NOMO-1 treated with DMSO at 0.1 percent for 48 hours (cell line): ENCODE measurements at regions not wholly inside any gene's neighbourhood (a gene's known extent, or its start where the extent isn't known, plus 50 kb on each side); places are given as distances from the start of the nearest gene placed in this dataset.
A peak's percentile ranks its signal among the peaks of the same experiment; 100 is the strongest.

Experiments used
- DNase-seq: peaks from one replicate; lab custom pipeline; 2025; ENCODE audit not compliant: unreplicated experiment; lab: John Stamatoyannopoulos, UW

DNA sequence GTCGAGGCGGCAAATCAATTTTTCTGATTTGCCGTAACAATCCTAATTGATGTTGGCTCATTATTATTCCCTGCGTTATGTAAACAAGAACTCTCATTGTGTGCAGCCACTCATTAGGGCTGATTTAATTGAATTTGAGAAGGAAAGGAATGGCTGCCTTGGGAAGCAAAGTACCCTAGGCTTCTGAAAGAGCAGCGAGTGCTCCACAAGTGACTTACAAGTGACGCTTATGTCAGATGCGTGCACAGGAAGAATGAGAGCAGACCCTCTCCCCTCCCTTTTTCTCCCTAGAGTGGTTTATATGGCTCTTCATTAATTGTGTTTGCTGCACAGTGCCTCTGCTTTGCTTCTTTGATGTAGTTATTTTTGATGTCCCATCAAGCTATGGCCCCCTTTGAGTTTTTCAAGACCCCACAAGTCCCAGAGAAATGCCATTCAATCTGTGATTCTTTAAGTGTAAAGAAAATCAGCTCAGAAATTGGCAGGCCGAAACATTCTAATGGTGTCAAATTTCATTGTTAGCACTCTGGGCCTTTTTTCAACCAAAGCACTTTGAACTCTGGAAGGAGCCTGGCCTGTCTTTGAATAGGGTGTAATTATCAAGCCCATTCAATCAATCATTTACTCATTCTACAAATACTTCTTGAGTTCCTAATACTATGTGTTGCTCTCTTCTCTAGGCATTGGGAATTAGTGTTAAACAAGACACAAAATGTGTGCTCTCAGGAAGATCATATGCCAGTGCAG is 86.8 kb upstream of the VAV3 start:
- no peak for DNase-seq

DNA sequence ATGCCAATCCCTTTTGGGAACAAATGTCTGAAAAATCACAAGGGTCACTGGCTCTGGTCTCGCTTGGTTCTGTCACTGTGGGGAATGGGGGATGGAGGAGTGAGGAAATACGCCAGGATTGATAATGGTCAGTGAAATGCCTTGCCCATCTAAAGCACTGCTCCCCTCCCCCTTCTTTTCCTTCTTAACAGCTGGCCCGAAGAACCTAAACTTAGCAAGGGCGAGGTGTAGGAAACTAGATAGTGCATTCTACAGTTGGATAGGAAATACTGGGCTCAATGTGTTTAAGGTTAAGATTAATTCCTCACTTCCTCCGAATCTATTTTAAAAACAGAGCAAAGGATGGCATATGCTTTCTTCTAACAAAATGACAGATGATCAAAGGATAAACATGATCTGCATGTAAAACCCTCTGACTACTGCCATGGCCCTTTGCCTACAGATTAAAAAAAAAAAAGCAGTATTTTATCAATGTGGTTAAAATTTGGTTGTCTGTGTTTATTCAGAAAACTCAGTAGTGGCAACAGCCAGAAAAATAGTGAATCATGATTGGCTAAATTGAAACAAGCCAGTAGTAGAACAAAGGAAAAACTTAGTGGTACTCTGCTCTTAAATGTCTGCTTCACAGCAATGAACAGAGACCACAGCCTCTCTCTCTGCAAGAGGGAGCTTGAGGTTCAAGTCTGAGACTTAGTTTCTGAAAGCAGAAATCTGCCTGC is 86.1 kb upstream of the VAV3 start:
- DNase-seq: peak; percentile 52

DNA sequence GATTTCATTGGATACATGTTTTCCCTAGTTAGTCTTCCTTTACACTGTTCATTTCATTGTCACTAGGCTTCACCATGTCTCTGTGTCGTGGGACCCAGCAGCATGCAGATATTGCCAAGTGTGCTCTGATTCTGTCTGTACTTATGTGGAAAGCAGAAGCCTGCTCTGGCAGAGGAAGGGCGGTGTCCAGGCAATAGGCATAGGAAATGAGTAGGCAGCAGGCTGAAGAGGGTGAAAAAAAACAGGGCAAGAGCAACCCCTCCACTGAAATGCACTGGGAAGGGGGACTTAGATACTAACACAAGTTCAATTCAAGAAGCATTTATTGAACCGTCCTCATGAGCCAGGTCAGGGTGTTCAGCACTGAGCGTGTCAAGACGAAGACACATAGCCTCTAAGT is 85.2 kb upstream of the VAV3 start:
- peak; percentile 70 for DNase-seq

DNA sequence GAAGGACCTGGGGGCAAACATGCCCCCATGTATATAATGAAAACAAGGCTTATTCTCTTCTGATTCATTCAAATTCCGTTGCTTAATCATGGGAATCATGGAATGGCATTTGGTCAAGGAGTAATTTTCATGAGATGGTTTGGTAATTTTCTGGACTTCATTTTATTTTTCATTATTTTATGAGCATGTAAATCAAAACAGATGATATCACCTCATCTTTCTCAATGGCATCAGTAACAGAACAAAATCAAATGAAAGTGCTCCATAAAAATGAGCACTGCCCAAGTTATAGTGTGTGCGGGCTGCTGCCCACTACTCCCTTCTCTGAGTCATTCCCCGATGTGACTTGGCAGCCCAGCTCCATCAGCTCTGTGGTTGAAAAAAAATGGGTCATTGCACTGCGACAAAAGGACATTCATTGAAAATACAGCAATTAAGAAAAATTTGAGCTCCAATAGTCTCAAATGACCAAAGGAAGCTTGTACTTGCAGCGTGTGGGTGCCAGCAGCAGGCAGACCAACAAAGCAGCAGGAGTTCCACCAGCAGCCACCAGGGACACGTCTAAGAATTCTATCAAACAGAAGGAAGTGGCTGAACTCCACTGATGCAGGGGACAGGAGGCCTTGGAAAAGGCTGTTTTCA is 84.3 kb upstream of the VAV3 start:
- DNase-seq: peak; percentile 67

DNA sequence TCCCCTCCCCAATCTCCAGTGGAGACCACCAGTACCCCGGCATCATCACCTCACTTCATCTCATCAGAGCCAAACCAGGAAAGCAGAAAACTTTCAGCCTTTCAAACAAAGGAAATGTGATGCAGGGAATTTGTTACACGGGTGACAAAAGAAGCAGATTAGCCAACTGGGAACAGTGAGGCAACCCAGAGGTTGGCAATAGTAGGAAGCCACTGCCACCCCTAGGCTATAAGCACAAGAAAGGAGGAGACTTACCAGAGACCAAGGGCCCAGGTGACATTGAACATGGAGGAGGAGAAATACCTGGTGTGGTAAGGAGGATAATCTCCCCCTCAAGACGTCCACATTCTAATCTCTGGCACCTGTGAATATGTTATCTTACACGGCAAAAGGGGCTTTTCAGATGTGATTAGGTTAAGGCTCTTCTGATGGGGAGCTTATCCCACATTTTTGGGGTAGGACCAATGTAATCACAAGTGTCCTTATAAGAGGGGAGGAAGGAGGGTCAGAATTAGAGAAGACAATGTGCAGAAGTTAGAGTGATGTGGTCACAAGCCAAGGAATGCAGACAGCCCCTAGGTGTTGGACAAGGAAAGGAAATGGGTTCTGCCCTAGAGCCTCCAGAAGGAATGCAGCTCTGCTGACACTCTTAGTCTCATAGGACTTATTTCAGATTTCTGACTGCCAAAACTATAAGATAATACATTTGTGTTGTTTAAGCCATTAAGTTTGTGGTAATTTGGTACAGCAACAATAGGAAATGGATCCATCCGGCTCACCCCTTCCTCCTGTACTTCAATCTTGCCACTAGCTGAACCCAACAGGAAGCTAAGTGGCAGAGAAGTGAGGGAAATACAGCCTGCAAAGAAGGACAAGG is 83.6 kb upstream of the VAV3 start:
- DNase-seq: no peak

DNA sequence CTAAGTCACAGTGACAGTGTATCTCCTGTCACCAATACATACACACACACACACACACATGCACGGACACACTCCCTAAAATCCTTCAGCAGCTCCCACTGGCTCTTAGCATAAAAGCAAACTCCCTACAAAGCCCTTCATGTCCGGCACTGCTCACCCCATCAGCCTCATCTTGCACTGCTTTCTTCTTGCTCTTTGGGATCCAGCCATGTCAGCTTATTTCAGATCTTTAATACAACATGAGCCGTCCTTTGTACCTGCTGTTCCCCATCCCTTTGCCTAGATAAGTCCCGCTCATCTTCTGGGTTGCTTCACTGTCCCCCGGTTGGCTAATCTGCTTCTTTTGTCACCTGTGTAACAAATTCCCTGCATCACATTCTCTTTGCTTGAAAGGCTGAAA is 82.1 kb upstream of the VAV3 start:
- no peak for DNase-seq

DNA sequence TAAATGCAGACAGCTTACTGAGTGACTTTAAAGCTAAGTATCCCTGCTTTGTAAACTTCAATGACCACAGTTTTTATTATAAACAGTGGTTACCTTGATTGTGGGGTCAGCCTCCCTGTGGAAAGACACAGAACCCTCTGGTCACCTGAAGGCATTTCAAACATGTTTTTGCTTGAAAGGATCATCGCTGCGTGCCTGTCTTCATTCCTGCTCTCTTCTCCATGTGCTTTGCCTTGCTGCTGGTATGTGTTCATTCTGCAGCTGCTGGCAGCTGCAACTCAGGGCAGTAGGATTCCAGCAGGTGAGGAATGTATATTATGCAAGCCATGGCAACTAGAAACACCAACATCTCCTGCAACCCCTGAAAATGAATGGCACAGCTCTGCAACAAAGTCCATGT is 81.0 kb upstream of the VAV3 start:
- DNase-seq: no peak

DNA sequence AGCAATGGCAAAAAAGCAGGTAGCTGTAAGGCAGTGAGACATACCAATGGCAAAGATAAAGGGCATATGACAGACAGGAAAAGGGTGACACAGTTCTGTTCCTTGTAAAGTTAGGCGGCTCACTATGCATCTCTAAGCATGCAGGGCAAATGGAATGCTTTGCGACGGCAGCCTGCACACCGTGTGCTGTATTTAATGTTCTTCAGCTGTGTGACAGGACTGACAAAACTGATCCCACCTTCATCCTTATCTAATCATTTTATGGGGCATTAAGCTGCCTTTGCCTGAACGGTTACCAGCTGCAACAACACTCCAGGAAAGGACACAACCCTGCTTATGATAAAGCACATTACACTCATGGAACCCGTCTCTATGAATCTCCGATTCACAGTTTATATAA is 80.5 kb upstream of the VAV3 start:
- DNase-seq: no peak

DNA sequence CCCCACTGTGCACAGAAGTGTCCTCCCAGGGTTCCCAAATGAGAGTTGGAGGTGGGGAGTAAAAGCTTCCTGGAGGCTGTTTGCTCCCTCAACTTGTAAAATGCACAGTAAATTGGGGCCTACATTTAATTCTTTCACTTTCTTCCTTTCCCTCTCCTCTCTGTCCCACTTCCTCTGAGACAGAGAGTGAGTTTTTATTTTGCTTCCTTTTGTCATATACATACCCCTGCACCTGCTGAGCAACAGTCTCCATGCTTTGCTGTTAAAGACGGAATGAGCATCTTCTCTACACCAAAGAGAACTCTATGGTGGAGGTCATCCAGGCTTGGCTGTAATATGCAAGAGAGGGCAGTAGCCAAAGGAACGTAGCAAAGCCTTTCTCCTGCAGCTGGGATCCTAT is 79.3 kb upstream of the VAV3 start:
- no peak for DNase-seq

DNA sequence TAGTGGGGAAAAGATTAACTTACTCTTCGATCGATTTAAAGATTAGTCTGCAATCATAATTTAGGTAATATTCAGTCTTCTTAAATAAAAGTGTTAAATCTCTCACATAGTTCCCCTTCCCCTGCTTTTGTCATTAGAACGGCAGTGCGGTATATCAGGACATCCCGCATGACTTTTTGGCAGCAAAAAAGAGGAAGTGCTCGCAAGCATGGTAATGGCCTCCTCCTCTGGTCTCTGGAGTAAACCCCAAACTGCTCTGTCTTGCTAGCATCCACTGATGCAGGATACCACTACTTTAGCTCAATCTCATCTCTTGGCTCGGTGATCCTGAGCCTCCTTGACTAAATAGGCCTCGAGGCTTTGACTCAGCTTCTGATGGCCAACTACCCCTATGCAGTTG is 78.7 kb upstream of the VAV3 start:
- peak; percentile 72 for DNase-seq

DNA sequence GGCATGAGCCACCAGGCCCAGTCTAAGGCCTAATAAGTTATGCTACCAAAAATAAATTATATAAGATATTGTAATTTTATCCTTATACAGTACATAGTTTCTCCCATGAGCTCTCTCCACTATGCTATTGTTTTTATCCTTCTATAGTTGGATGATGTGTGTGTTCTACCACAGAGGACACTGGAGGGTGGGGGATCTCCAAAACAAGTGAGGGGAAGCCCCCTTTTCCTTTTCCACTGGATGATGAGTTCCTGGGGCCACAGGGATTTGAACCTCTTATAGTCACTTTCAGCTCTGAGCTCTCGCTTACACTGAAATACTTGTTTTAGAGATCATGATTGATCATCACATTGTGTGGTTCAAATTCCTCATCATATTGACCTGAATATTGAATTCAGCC is 77.6 kb upstream of the VAV3 start:
- no peak for DNase-seq

DNA sequence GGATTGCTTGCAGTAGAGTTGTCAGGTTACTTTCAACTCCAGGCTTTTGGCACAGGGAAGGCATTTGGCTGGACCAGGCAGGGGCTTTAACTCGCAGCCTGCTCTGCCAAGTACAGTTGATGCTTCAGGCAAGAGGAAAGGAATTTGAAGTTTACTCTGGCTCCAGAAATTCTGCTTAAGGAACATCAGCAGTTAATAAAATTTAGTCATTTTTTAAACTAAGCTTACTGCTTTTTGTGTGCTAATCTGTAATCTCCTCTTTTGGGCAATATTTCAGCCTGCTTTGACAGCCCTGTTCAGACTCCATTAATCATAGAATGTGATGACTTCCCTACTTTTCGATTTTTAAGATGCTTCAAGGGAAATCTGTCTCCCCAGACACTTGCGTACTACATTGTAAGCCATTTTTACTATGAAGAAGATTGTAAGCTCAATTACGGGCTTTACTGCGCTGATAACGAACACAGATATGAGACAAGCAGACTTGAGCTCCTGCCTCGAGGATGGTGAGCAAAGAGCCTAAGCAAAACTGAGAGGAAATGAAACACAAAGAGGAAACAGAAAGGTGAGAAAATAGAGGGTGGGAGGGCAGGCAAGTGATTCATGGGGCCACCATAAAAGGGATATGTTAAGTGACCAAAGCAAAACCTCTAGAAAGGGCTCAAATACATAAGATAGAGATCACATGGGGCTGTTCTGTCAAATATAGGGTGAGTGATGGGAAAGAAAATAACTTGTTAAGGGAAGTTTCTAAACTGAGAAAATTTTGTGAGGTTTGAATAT is 76.6 kb upstream of the VAV3 start:
- DNase-seq: peak; percentile 82

DNA sequence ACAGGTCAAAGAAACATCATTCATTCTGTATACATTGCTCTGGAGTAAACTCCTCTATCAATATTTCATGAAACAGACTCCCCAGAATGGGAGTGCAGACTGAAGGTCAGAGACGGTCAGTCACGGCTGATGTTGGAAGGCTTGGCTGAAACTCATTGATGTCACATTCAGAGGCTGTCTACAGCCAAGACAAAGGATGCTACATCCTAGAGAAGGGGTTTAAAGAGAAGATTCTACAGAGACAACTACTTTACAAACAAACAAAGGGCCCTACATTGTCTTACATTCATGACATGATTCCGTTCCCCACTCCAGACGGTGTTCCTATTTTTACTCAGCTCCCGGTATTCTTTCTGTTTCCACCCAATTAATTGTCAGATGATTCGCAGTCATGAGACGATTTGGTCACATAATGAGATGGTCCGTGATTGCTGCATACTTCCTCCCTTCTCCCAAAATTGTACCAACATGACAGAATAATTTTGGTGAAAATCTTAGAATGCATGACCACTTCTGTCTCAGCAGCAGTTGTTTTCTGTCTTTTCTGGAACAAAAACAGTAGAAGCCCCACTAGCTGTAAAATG is 73.8 kb upstream of the VAV3 start:
- no peak for DNase-seq

DNA sequence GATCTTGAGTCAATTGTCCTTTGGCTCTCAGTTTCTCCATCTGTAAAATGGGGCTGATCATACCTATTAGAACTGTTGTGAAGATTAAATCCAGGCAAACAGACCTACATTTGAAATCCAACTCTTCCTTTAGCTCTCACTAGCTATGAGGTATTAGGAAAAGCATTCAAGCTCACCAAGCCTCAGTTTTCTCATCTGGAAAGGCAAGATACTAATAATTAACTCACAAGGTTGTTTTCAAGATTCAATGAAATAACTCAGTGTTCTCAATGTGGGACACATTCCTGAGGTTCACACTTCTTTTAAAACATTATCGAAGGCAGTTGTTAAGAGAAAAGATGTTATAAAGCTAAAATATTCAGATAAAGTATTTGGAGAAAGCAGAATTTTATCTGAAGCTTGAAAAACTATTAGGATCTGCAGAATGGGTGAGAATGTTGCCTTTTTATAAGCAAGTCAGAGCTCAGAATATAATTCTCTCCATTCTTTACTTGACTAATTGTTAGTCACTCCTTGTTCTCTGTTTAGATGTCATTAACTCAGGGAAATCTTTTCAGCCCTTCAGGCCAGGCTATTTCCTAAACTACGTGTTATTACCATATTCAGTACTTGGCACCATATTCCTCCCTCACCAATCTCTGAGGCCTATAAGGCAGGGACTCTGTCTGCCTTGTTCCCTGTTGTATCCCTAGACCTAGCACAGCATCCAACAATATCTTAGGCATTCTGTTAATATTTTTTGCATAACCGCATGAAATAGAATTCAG is 72.0 kb upstream of the VAV3 start:
- DNase-seq: no peak

DNA sequence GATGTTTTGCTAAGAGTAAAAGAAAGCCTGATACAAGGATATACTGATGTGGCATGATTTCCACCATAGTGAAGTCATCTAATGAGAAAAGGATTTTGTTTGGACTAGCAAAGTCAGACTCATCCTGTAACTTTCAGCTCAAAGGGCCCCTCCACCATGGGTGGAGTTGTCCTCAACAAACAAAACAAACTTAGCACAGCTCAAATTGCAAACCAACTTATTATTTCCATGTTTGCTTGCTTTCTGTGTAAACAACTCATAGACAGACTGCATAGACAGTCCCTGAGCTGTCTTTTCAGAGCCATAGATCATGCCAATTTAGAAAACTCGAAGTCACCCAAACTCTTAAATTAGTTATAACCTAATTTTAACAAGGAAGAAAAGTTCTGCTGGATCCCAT is 69.4 kb upstream of the VAV3 start:
- DNase-seq: no peak

DNA sequence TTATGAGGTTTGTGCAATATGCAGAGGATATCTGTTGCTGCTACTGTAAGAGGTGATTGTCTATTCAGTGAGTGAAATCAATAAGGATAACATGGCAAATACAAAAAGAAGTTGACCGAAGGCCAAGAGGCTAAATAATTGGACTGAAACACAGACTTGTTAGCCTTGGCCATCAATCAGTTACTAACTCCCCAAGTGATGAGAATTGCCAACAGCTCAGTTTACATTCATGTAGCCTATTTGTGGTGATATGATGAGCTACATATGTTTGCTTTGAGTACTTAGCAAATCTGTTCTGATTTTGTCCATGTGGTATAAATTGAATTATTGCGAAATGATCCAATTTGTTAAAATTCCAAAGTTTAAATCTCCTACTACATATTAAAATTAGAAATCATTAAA is 68.6 kb upstream of the VAV3 start:
- no peak for DNase-seq

DNA sequence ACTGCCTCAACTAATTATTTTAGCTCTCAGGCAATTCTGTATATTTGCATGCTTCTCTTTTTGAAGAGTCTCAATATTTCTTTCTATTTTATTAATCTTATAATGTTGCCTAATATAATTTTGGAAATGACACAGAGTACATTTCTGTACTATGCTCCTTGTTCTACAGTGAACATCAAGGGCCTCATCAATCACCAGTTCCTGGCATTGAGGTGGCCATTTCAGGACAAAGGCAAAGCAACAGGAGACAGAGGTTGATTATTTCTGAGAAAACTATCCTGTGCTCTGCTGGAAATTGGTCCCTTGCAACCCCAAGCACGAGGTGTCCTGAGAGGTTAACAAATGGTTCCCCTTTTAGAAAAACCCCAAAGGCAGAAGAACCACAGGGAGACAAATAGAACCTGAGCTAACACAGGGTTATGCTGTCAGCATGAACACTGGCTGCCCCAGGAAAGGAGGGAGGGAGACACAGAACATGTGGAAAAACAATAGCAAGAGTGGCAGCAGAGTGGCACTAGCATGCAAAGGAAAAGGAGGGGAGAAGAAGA is 63.9 kb upstream of the VAV3 start:
- DNase-seq: peak; percentile 48

DNA sequence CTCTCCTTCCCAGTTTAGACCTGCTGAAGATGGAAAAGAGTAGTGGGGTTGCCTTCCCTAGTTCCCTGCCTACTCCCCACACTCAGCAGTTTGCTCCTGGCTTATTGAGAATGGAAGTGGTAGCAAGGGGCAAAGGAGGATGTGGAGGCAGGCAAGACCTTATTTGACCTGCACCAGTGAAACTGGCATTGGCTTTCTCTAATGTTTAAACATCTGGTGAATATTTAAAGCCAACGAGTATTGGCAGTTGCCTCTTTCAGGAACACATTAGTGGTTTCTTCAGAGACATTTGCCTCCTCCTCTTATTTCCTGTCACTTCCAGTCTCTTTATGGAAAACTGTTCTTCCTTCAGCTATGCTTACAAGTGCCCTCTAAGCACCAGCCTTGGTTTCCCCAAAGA is 62.4 kb upstream of the VAV3 start:
- no peak for DNase-seq

DNA sequence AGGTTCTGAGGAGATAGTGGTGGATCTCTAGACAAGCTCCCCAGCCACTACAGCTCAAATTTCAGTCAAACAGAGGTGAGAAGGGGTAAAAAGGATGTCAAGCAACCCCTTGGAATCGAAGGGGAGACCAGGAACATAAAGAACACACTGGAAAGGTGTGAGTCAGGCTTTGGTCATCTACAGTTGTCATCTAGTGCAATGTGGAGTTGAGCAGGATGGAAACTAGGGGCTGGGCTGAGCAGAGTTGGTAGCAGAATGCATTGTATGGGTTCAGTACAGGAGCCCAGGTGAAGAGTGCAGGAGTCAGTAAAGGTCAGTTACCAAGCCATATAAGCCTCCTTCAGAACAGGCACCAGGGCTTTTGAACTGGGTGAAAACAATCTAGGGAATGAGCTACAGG is 52.7 kb upstream of the VAV3 start:
- DNase-seq: no peak
